H7 (cell line): ENCODE measurements at regions not wholly inside any gene's neighbourhood (a gene's known extent, or its start where the extent isn't known, plus 50 kb on each side); places are given as distances from the start of the nearest gene placed in this dataset.

Source experiments
- DNase-seq: peaks from one replicate; pipeline ENCODE4 v3.0.0; 2012
- H3K27me3 ChIP-seq: 2 replicates; pipeline ENCODE4 v1.6.0; 2011; ENCODE audit warnings: mild to moderate bottlenecking, low read length; ENCODE audit not compliant: control insufficient read depth, insufficient read depth
- H3K36me3 ChIP-seq: replicated peaks from 2 replicates; pipeline ENCODE4 v1.5.1; 2011; ENCODE audit warnings: low read length; ENCODE audit not compliant: control insufficient read depth, insufficient read depth
- H3K4me3 ChIP-seq: 2 replicates; pipeline ENCODE4 v1.5.1; 2011; ENCODE audit warnings: low read depth, mild to moderate bottlenecking, control low read depth, low read length, moderate library complexity; ENCODE audit not compliant: insufficient read depth

GRCh38 chr7:46257761-46258448, 336.8 kb upstream of the IGFBP3 start:
- no peaks in the 10 kb centered on the region for H3K36me3 ChIP-seq
- no peak for DNase-seq

GRCh38 chr7:46256870-46257661, 336.0 kb upstream of the IGFBP3 start:
- no peaks in the 10 kb centered on the region for H3K27me3 ChIP-seq
- no peak overlapping the region for H3K4me3 ChIP-seq
- H3K36me3 ChIP-seq = no peaks in the 10 kb centered on the region
- no peak for DNase-seq

More at GRCh38 chr7:46257761-46258448, 336.8 kb upstream of the IGFBP3 start:
- H3K27me3 ChIP-seq = no peaks in the 10 kb centered on the region
- no peak overlapping the region for H3K4me3 ChIP-seq

GRCh38 chr7:46253520-46253919, 332.4 kb upstream of the IGFBP3 start:
- Histone ChIP-seq H3K27me3 (no peaks in the 10 kb centered on the region), H3K4me3 (no peak overlapping the region), H3K36me3 (no peaks in the 10 kb centered on the region)
- no peak for DNase-seq

GRCh38 chr7:46247664-46248063, 326.6 kb upstream of the IGFBP3 start:
- no peak overlapping the region for H3K4me3 ChIP-seq
- H3K36me3 ChIP-seq = no peaks in the 10 kb centered on the region
- no peak for DNase-seq
- no peaks in the 10 kb centered on the region for H3K27me3 ChIP-seq

- H3K4me3 ChIP-seq = no peak overlapping the region
- H3K36me3 ChIP-seq = no peaks in the 10 kb centered on the region
- no peaks in the 10 kb centered on the region for H3K27me3 ChIP-seq
- no peak for DNase-seq
These were observed 324.6 kb upstream of the IGFBP3 start for GRCh38 chr7:46245586-46246111.

GRCh38 chr7:46244757-46245156, 323.7 kb upstream of the IGFBP3 start:
- DNase-seq = no peak
- no peaks in the 10 kb centered on the region for H3K27me3 ChIP-seq
- H3K4me3 ChIP-seq = no peak overlapping the region
- H3K36me3 ChIP-seq = no peaks in the 10 kb centered on the region

GRCh38 chr7:46243406-46243805, 322.3 kb upstream of the IGFBP3 start:
- DNase-seq = no peak
- no peaks in the 10 kb centered on the region for H3K36me3 ChIP-seq
- no peak overlapping the region for H3K4me3 ChIP-seq
- H3K27me3 ChIP-seq = no peaks in the 10 kb centered on the region

- no peaks in the 10 kb centered on the region for H3K27me3 ChIP-seq
- DNase-seq = no peak
- H3K4me3 ChIP-seq = no peak overlapping the region
- H3K36me3 ChIP-seq = no peaks in the 10 kb centered on the region
These were observed 318.8 kb upstream of the IGFBP3 start for GRCh38 chr7:46239846-46240245.

GRCh38 chr7:46237466-46237865, 316.4 kb upstream of the IGFBP3 start:
- no peak for DNase-seq
- Histone ChIP-seq H3K36me3 (no peaks in the 10 kb centered on the region), H3K27me3 (no peaks in the 10 kb centered on the region), H3K4me3 (no peak overlapping the region)

- H3K36me3 ChIP-seq = no peaks in the 10 kb centered on the region
- DNase-seq = no peak
These were observed 312.7 kb upstream of the IGFBP3 start for GRCh38 chr7:46233585-46234329.

GRCh38 chr7:46230990-46231305, 309.9 kb upstream of the IGFBP3 start:
- no peak overlapping the region for H3K4me3 ChIP-seq
- DNase-seq = no peak
- no peaks in the 10 kb centered on the region for H3K36me3 ChIP-seq
- H3K27me3 ChIP-seq = no peaks in the 10 kb centered on the region

More at GRCh38 chr7:46233585-46234329, 312.7 kb upstream of the IGFBP3 start:
- Histone ChIP-seq H3K4me3 (no peak overlapping the region), H3K27me3 (no peaks in the 10 kb centered on the region)

- H3K36me3 ChIP-seq = no peaks in the 10 kb centered on the region
- H3K4me3 ChIP-seq = no peak overlapping the region
- H3K27me3 ChIP-seq = no peaks in the 10 kb centered on the region
- DNase-seq = no peak
These were observed 309.4 kb upstream of the IGFBP3 start for GRCh38 chr7:46230298-46230989.

- H3K4me3 ChIP-seq = no peak overlapping the region
- no peaks in the 10 kb centered on the region for H3K27me3 ChIP-seq
- no peaks in the 10 kb centered on the region for H3K36me3 ChIP-seq
- DNase-seq = no peak
These were observed 308.3 kb upstream of the IGFBP3 start for GRCh38 chr7:46229409-46229808.

GRCh38 chr7:46226860-46227259, 305.8 kb upstream of the IGFBP3 start:
- no peak overlapping the region for H3K4me3 ChIP-seq
- no peak for DNase-seq
- H3K36me3 ChIP-seq = no peaks in the 10 kb centered on the region
- H3K27me3 ChIP-seq = no peaks in the 10 kb centered on the region
